SK-N-MC (cell line): ENCODE measurements at regions not wholly inside any gene's neighbourhood (a gene's known extent, or its start where the extent isn't known, plus 50 kb on each side); places are given as distances from the start of the nearest gene placed in this dataset.
"Not testable (repeated sequence)": the region's sequence is repeated elsewhere in the genome, so short reads cannot be mapped to it uniquely, and the experiment has no call there.

ENCODE experiments used
- EZH2 ChIP-seq: fragments of 200-600 bp; sonication (generic); IDR thresholded peaks from one replicate; pipeline ENCODE4 v1.6.1; 2017; ENCODE audit warnings: antibody characterized with exemption
- FOXP2 ChIP-seq: optimal IDR thresholded peaks from 2 replicates; pipeline ENCODE3; 2011; ENCODE audit warnings: mild to moderate bottlenecking, moderate library complexity; ENCODE audit not compliant: insufficient read depth; ENCODE audit errors: extremely low read length, control extremely low read depth
- POLR2AphosphoS5 ChIP-seq: IDR thresholded peaks from 2 replicates; pipeline ENCODE4 v1.6.1; 2012; ENCODE audit warnings: mild to moderate bottlenecking, low read depth, low read length, borderline replicate concordance

DNA sequence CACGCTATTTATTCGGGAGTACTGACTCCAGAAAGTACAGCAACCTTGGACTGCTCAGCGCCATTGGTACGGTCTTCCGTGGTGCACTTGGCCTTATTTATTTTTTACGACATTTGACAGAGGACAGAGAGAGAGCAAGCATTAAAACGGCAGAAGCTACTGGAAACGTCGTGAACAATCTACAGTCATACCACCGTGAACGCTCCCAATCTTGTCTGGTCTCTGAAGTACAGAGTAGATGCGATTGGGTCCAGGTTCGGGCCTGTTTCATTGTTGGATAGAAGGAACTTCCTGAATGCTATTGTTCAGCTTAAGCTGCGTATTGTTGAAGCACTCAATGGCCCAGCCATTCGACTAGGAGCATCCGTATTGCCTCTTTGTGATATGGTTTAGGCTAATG, 53.2 kb upstream of the TBL1X start:
- TF ChIP-seq EZH2, POLR2AphosphoS5, FOXP2: not testable (repeated sequence)
